HEK293 (cell line): ENCODE measurements at regions not wholly inside any gene's neighbourhood (a gene's known extent, or its start where the extent isn't known, plus 50 kb on each side); places are given as distances from the start of the nearest gene placed in this dataset.

Source experiments
- CTCF ChIA-PET: fragments of 350-600 bp; formaldehyde crosslinking; extraction: SDS; loops from one replicate; lab custom pipeline; 2021; ENCODE audit warnings: antibody characterized with exemption; lab: Yijun Ruan, JAX
- POLR2A ChIA-PET: fragments of 300-600 bp; formaldehyde crosslinking; extraction: SDS; loops from one replicate; lab custom pipeline; 2020; ENCODE audit warnings: antibody characterized with exemption, inconsistent platforms; lab: Yijun Ruan, JAX
- H3K27ac ChIP-seq: fragments of 200-500 bp; sonication (Bioruptor generic); 2 replicates; pipeline ENCODE4 v1.5.1; 2014; ENCODE audit warnings: low read depth, low read length, control low read depth, inconsistent platforms; ENCODE audit errors: extremely low read depth
- H3K36me3 ChIP-seq, 2 experiments: fragments of 200-500 bp in 1 of 2; sonication (Bioruptor generic) in 1 of 2; 1 replicate in 1 of 2; 2 replicates in 1 of 2; pipeline ENCODE4 v1.5.1; 2014 to 2017; ENCODE audit warnings: inconsistent platforms in 2 of 2, low read length in 2 of 2; ENCODE audit not compliant: control insufficient read depth in 2 of 2, insufficient read depth in 1 of 2
- H3K4me1 ChIP-seq: fragments of 200-500 bp; sonication (Bioruptor generic); 2 replicates; pipeline ENCODE4 v1.5.1; 2014; ENCODE audit warnings: mild to moderate bottlenecking, low read length, inconsistent platforms; ENCODE audit not compliant: control insufficient read depth, insufficient read depth
- H3K4me3 ChIP-seq: 2 replicates; pipeline ENCODE4 v1.5.1; 2011; ENCODE audit warnings: low read depth, mild to moderate bottlenecking, control low read depth, low read length, moderate library complexity
- H3K9me3 ChIP-seq: fragments of 200-500 bp; sonication (Bioruptor generic); 2 replicates; pipeline ENCODE4 v1.5.1; 2014; ENCODE audit warnings: low read depth, low read length, inconsistent platforms; ENCODE audit not compliant: control insufficient read depth, insufficient read depth
- GLIS2 ChIP-seq: fragments of 450-650 bp; formaldehyde crosslinking; IDR thresholded peaks from 2 replicates; pipeline ENCODE4 v1.5.1; 2016; ENCODE audit warnings: missing biosample characterization, missing genetic modification characterization
- HOXD13 ChIP-seq: sonication (generic); formaldehyde crosslinking; IDR thresholded peaks from 2 replicates; pipeline ENCODE4 v1.8.0; 2022; ENCODE audit warnings: missing genetic modification reagents, borderline replicate concordance
- KLF1 ChIP-seq: fragments of 450-650 bp; formaldehyde crosslinking; IDR thresholded peaks from 2 replicates; pipeline ENCODE4 v1.5.1; 2016; ENCODE audit warnings: missing biosample characterization, missing genetic modification characterization
- KLF10 ChIP-seq: fragments of 450-650 bp; IDR thresholded peaks from 2 replicates; pipeline ENCODE4 v1.5.1; 2018; ENCODE audit warnings: missing biosample characterization, mild to moderate bottlenecking, missing genetic modification characterization
- MEIS1 ChIP-seq: sonication (generic); formaldehyde crosslinking; IDR thresholded peaks from 2 replicates; pipeline ENCODE4 v1.8.1; 2022; ENCODE audit warnings: missing genetic modification reagents, mild to moderate bottlenecking, borderline replicate concordance
- ZBTB1 ChIP-seq: fragments of 450-650 bp; formaldehyde crosslinking; IDR thresholded peaks from 2 replicates; pipeline ENCODE4 v1.5.1; 2016; ENCODE audit warnings: missing biosample characterization, missing genetic modification characterization
- ZFP41 ChIP-seq: fragments of 450-650 bp; formaldehyde crosslinking; IDR thresholded peaks from 2 replicates; pipeline ENCODE4 v1.5.1; 2016; ENCODE audit warnings: missing biosample characterization, missing genetic modification characterization, borderline replicate concordance
- ZNF394 ChIP-seq: fragments of 450-650 bp; formaldehyde crosslinking; IDR thresholded peaks from 2 replicates; pipeline ENCODE4 v1.5.1; 2016; ENCODE audit warnings: missing biosample characterization, missing genetic modification characterization, mild to moderate bottlenecking, moderate library complexity, borderline replicate concordance
- ZNF404 ChIP-seq: fragments of 450-650 bp; formaldehyde crosslinking; IDR thresholded peaks from 2 replicates; pipeline ENCODE4 v1.5.1; 2017; ENCODE audit warnings: missing biosample characterization, missing genetic modification characterization
- ZNF426 ChIP-seq: fragments of 450-650 bp; formaldehyde crosslinking; IDR thresholded peaks from 2 replicates; pipeline ENCODE4 v1.5.1; 2017; ENCODE audit warnings: missing biosample characterization, missing genetic modification characterization, mild to moderate bottlenecking, inconsistent platforms, moderate library complexity
- ZNF623 ChIP-seq: fragments of 450-650 bp; formaldehyde crosslinking; IDR thresholded peaks from 2 replicates; pipeline ENCODE4 v1.5.1; 2016; ENCODE audit warnings: missing biosample characterization, missing genetic modification characterization
- ZNF701 ChIP-seq: fragments of 450-650 bp; formaldehyde crosslinking; IDR thresholded peaks from 2 replicates; pipeline ENCODE4 v1.5.1; 2016; ENCODE audit warnings: missing biosample characterization, missing genetic modification characterization
- ZNF707 ChIP-seq: fragments of 450-650 bp; formaldehyde crosslinking; IDR thresholded peaks from 2 replicates; pipeline ENCODE4 v1.5.1; 2016; ENCODE audit warnings: missing biosample characterization, missing genetic modification characterization
- TF ChIP-seq, protein P1 (sequence below): fragments of 450-650 bp; formaldehyde crosslinking; IDR thresholded peaks from 2 replicates; pipeline ENCODE4 v1.5.1; 2017; ENCODE audit warnings: missing biosample characterization, missing genetic modification characterization
- TF ChIP-seq, protein P2 (sequence below): fragments of 450-650 bp; formaldehyde crosslinking; IDR thresholded peaks from 2 replicates; pipeline ENCODE4 v1.5.1; 2016; ENCODE audit warnings: missing biosample characterization, missing genetic modification characterization
- TF ChIP-seq, protein P3 (sequence below): fragments of 450-650 bp; formaldehyde crosslinking; IDR thresholded peaks from 2 replicates; pipeline ENCODE4 v1.5.1; 2016; ENCODE audit warnings: missing biosample characterization, missing genetic modification characterization
- TF ChIP-seq, protein P4 (sequence below): fragments of 450-650 bp; formaldehyde crosslinking; IDR thresholded peaks from 2 replicates; pipeline ENCODE4 v1.5.1; 2017; ENCODE audit warnings: missing biosample characterization, missing genetic modification characterization
- TF ChIP-seq, protein P5 (sequence below): fragments of 450-650 bp; formaldehyde crosslinking; IDR thresholded peaks from 2 replicates; pipeline ENCODE4; 2016; ENCODE audit warnings: missing biosample characterization, missing genetic modification characterization

DNA sequence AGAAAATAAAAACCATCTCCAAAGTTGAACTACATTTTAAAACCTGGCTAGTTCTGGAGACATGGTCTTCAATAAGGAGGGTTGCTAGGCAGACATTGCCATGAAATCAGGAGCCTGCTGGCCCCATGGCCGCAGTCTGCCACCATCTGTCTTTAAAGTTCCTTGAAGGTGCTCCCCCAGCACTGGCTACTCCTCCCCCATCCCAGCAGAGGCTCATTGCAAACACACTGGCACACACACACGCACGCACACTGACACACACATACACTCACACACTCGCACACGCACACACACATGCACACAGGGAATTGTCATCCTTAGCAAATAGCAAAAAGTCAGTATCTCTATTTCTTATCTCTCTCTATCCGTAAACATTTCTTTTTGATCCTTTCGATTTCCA is 68.4 kb downstream of the ZIC5 start:
- Histone ChIP-seq H3K36me3 (no peaks in the 10 kb centered on the region), H3K27ac (no peak overlapping the region), H3K4me1 (0 out of 2 replicates have a peak, but pooled peaks cover 2% of the 10 kb centered on the region), H3K4me3 (no peak overlapping the region), H3K9me3 (no peaks in the 10 kb centered on the region)
- TF ChIP-seq MEIS1 (CRISPR knock-in tag), result no peak
- TF ChIP-seq ZNF394 (tag by site-specific recombination), result peak; percentile 26; the same call in 1 of the 2 replicates
- TF ChIP-seq ZNF623 (tag by site-specific recombination), result no peak
- TF ChIP-seq, protein P1, sequence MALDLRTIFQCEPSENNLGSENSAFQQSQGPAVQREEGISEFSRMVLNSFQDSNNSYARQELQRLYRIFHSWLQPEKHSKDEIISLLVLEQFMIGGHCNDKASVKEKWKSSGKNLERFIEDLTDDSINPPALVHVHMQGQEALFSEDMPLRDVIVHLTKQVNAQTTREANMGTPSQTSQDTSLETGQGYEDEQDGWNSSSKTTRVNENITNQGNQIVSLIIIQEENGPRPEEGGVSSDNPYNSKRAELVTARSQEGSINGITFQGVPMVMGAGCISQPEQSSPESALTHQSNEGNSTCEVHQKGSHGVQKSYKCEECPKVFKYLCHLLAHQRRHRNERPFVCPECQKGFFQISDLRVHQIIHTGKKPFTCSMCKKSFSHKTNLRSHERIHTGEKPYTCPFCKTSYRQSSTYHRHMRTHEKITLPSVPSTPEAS (tag by site-specific recombination), result peak; percentile 83
- TF ChIP-seq, protein P2, sequence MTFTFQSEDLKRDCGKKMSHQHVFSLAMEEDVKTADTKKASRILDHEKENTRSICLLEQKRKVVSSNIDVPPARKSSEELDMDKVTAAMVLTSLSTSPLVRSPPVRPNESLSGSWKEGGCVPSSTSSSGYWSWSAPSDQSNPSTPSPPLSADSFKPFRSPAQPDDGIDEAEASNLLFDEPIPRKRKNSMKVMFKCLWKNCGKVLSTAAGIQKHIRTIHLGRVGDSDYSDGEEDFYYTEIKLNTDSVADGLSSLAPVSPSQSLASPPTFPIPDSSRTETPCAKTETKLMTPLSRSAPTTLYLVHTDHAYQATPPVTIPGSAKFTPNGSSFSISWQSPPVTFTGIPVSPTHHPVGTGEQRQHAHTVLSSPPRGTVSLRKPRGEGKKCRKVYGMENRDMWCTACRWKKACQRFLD (tag by site-specific recombination), result no peak
- TF ChIP-seq ZFP41 (tag by site-specific recombination), result no peak
- POLR2A ChIA-PET, result no interaction called here
- CTCF ChIA-PET, result interaction anchor here (0.7 kb wide), 1 partner anchor 855 kb away, joined by 3 read pairs; no protein-coding TSS in a partner anchor

DNA sequence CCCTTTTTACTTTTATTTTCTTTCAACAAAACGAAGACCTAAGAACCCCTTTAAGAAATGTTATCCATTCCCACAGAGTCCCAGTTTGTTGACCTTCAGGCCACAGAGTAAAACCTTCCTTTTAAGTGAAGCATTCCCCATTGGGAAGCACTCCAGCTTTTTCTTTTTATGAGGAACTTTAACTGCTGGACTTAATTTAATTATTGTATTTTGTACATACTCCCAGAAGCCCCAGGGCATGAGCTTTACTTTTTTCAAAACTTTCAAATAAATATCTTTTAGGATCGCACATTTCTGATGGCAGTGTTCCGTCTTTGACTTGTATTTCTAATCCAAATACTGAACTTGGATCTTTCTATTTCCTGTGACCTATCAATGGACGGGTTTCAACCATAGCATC is 68.9 kb downstream of the ZIC5 start:
- Histone ChIP-seq H3K27ac (no peak overlapping the region), H3K4me1 (0 out of 2 replicates have a peak, but pooled peaks cover 2% of the 10 kb centered on the region), H3K36me3 (no peaks in the 10 kb centered on the region), H3K9me3 (no peaks in the 10 kb centered on the region), H3K4me3 (no peak overlapping the region)
- POLR2A ChIA-PET, result no interaction called here
- TF ChIP-seq, protein P3, sequence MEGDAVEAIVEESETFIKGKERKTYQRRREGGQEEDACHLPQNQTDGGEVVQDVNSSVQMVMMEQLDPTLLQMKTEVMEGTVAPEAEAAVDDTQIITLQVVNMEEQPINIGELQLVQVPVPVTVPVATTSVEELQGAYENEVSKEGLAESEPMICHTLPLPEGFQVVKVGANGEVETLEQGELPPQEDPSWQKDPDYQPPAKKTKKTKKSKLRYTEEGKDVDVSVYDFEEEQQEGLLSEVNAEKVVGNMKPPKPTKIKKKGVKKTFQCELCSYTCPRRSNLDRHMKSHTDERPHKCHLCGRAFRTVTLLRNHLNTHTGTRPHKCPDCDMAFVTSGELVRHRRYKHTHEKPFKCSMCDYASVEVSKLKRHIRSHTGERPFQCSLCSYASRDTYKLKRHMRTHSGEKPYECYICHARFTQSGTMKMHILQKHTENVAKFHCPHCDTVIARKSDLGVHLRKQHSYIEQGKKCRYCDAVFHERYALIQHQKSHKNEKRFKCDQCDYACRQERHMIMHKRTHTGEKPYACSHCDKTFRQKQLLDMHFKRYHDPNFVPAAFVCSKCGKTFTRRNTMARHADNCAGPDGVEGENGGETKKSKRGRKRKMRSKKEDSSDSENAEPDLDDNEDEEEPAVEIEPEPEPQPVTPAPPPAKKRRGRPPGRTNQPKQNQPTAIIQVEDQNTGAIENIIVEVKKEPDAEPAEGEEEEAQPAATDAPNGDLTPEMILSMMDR (tag by site-specific recombination), result no peak
- TF ChIP-seq, protein P4, sequence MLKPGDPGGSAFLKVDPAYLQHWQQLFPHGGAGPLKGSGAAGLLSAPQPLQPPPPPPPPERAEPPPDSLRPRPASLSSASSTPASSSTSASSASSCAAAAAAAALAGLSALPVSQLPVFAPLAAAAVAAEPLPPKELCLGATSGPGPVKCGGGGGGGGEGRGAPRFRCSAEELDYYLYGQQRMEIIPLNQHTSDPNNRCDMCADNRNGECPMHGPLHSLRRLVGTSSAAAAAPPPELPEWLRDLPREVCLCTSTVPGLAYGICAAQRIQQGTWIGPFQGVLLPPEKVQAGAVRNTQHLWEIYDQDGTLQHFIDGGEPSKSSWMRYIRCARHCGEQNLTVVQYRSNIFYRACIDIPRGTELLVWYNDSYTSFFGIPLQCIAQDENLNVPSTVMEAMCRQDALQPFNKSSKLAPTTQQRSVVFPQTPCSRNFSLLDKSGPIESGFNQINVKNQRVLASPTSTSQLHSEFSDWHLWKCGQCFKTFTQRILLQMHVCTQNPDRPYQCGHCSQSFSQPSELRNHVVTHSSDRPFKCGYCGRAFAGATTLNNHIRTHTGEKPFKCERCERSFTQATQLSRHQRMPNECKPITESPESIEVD (tag by site-specific recombination), result peak; percentile 72
- CTCF ChIA-PET, result interaction anchor here (0.7 to 3.6 kb wide), 2 partner anchors 13 to 855 kb away, joined by 3 to 12 read pairs; no protein-coding TSS in a partner anchor

DNA sequence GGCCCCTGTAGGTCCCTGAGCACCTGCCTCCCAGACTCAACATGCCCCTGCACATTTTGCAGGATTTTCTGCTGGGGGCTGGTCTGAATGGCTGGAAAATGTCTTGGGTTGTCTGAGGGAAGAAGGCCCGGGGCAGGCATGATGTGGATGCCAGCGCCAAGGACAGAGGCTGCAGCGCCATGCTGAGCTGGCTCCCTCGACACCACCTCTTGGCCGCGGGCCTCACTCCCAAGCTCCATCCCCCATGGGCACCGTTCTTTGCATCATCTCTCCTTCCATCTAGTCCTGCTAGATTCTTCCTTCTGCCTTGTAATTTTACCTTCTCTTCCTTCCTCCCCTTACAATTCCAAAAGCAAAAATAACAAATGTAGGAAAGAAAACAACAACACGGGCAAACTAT is 70.6 kb downstream of the ZIC5 start:
- Histone ChIP-seq H3K4me1 (0 out of 2 replicates have a peak, but pooled peaks cover 2% of the 10 kb centered on the region), H3K9me3 (no peaks in the 10 kb centered on the region), H3K27ac (no peak overlapping the region), H3K4me3 (no peak overlapping the region), H3K36me3 (no peaks in the 10 kb centered on the region)
- POLR2A ChIA-PET, result no interaction called here
- CTCF ChIA-PET, result interaction anchor here (0.6 to 3.6 kb wide), 18 partner anchors 7 to 1201 kb away, joined by 3 to 15 read pairs (median 4); no protein-coding TSS in a partner anchor
- TF ChIP-seq KLF10 (tag by site-specific recombination) (no peak), ZNF623 (tag by site-specific recombination) (no peak), ZBTB1 (tag by site-specific recombination) (no peak), ZNF404 (no peak), KLF1 (no peak), ZNF701 (no peak), ZNF426 (tag by site-specific recombination) (no peak), ZNF707 (tag by site-specific recombination) (no peak), GLIS2 (tag by site-specific recombination) (no peak), HOXD13 (CRISPR knock-in tag) (no peak)
- TF ChIP-seq, protein P5, sequence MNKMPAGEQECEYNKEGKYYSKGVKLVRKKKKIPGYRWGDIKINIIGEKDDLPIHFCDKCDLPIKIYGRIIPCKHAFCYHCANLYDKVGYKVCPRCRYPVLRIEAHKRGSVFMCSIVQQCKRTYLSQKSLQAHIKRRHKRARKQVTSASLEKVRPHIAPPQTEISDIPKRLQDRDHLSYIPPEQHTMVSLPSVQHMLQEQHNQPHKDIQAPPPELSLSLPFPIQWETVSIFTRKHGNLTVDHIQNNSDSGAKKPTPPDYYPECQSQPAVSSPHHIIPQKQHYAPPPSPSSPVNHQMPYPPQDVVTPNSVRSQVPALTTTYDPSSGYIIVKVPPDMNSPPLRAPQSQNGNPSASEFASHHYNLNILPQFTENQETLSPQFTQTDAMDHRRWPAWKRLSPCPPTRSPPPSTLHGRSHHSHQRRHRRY (tag by site-specific recombination), result no peak
- TF ChIP-seq, all 188 proteins: peak for 0
